Activated B cell treated with CpG ODN at 0.5 μM for 24 hours (primary cell): ENCODE measurements at regions not wholly inside any gene's neighbourhood (a gene's known extent, or its start where the extent isn't known, plus 50 kb on each side); places are given as distances from the start of the nearest gene placed in this dataset.

Source experiments
- ATAC-seq: fragments of 200-7000 bp; cut with Tn5 transposase; one replicate; pipeline ENCODE4 v1.10.0; 2021; ENCODE audit warnings: low read depth, mild to moderate bottlenecking, moderate library complexity
- CTCF ChIA-PET: fragments of 350-600 bp; sonication (Branson Sonifier 250); formaldehyde crosslinking; loops from one replicate; lab custom pipeline; 2021; ENCODE audit warnings: antibody characterized with exemption; lab: Charles Lee
- POLR2A ChIA-PET: fragments of 350-600 bp; sonication (Branson Sonifier 250); formaldehyde crosslinking; loops from one replicate; lab custom pipeline; 2021; ENCODE audit warnings: antibody characterized with exemption; lab: Charles Lee
- DNase-seq: peaks from one replicate; pipeline ENCODE4 v3.0.0; 2022
- H3K27ac Mint-ChIP-seq: one replicate; pipeline ENCODE4 v1.8.0; 2020; ENCODE audit warnings: mixed read lengths
- H3K27me3 Mint-ChIP-seq: one replicate; pipeline ENCODE4 v1.8.0; 2021; ENCODE audit warnings: mixed read lengths
- H3K36me3 Mint-ChIP-seq: one replicate; pipeline ENCODE4 v1.8.0; 2021; ENCODE audit warnings: low read depth, mixed read lengths
- H3K4me1 Mint-ChIP-seq: one replicate; pipeline ENCODE4 v1.8.0; 2021; ENCODE audit warnings: mixed read lengths
- H3K4me3 Mint-ChIP-seq: one replicate; pipeline ENCODE4 v1.8.0; 2020; ENCODE audit warnings: mild to moderate bottlenecking, mixed read lengths
- H3K9me3 Mint-ChIP-seq: one replicate; pipeline ENCODE4 v1.8.0; 2020; ENCODE audit warnings: mixed read lengths
- intact Hi-C: fragments of 100-400 bp; cut with micrococcal nuclease; formaldehyde crosslinking; loops from one replicate; pipeline ENCODE4 v1.15.1; 2024
- TF ChIP-seq, protein P1 (sequence below): fragments of 200-600 bp; IDR thresholded peaks from one replicate; pipeline ENCODE4 v1.8.0; 2022; ENCODE audit warnings: antibody characterized with exemption, mild to moderate bottlenecking

DNA sequence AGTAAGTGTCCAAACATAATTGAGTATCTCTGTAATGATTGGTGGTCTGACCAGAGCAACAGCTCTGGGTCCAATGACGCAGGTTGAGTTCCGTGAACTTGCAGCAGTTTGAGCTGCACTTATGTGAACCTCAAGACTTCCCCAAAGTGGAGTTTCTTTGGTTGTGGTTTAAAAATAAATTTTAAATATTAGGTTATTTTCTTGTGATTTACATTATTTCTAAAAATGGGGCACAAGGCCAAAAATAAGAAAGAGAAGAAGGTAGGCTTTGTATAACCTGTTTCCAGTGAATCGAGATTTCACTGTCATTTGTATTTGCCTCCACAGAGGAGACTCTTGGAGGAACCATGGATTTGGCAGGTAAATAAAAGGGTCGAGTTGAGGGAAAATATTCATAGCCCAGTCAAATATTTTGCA is 166.4 kb upstream of the ZNF217 start:
- peaks cover 31% of the 10 kb centered on the region for H3K4me1 Mint-ChIP-seq
- TF ChIP-seq, protein P1, sequence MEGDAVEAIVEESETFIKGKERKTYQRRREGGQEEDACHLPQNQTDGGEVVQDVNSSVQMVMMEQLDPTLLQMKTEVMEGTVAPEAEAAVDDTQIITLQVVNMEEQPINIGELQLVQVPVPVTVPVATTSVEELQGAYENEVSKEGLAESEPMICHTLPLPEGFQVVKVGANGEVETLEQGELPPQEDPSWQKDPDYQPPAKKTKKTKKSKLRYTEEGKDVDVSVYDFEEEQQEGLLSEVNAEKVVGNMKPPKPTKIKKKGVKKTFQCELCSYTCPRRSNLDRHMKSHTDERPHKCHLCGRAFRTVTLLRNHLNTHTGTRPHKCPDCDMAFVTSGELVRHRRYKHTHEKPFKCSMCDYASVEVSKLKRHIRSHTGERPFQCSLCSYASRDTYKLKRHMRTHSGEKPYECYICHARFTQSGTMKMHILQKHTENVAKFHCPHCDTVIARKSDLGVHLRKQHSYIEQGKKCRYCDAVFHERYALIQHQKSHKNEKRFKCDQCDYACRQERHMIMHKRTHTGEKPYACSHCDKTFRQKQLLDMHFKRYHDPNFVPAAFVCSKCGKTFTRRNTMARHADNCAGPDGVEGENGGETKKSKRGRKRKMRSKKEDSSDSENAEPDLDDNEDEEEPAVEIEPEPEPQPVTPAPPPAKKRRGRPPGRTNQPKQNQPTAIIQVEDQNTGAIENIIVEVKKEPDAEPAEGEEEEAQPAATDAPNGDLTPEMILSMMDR: no peak
- ChIA-PET CTCF (no interaction called here), POLR2A (interaction anchor here (0.6 to 1.2 kb wide), 4 partner anchors 9 to 140 kb away, joined by 3 to 13 read pairs (median 4); no protein-coding TSS in a partner anchor)
- no peaks in the 10 kb centered on the region for H3K27me3 Mint-ChIP-seq
- H3K9me3 Mint-ChIP-seq: no peaks in the 10 kb centered on the region
- peak; percentile 85 for ATAC-seq
- intact Hi-C loops: no loop called here
- no peak for DNase-seq
- peak overlapping the region; percentile 41 for H3K27ac Mint-ChIP-seq
- H3K36me3 Mint-ChIP-seq: no peaks in the 10 kb centered on the region
- no peak overlapping the region for H3K4me3 Mint-ChIP-seq

DNA sequence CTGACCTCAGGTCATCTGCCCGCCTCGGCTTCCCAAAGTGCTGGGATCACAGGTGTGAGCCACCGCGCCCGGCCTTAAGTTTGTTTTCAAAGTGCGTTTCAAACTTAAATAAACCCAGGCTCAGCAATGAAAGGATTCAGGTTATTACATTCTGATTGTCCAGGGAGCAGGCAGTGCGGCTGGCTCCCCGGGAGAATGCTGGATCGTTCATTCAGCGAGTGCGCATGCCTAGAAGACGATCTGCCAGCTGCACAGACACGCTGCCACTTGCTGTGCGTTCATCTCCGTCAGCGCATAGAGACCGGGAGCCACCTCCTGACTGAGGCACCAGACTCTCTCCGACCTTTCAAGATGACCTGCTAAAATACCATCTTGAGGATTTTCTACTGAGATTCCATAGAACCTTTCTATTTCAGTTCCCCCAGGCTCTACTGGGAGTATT is 163.9 kb upstream of the ZNF217 start:
- no peaks in the 10 kb centered on the region for H3K36me3 Mint-ChIP-seq
- intact Hi-C loops: no loop called here
- ATAC-seq (no peak), DNase-seq (no peak)
- H3K9me3 Mint-ChIP-seq: no peaks in the 10 kb centered on the region
- no peak overlapping the region for H3K4me3 Mint-ChIP-seq
- no peaks in the 10 kb centered on the region for H3K27me3 Mint-ChIP-seq
- no peak overlapping the region for H3K27ac Mint-ChIP-seq
- H3K4me1 Mint-ChIP-seq: peaks cover 52% of the 10 kb centered on the region
- TF ChIP-seq, protein P1: no peak
- POLR2A ChIA-PET: interaction anchor here (0.6 kb wide), 1 partner anchor 203 kb away, joined by 9 read pairs; no protein-coding TSS in a partner anchor
- CTCF ChIA-PET: no interaction called here

DNA sequence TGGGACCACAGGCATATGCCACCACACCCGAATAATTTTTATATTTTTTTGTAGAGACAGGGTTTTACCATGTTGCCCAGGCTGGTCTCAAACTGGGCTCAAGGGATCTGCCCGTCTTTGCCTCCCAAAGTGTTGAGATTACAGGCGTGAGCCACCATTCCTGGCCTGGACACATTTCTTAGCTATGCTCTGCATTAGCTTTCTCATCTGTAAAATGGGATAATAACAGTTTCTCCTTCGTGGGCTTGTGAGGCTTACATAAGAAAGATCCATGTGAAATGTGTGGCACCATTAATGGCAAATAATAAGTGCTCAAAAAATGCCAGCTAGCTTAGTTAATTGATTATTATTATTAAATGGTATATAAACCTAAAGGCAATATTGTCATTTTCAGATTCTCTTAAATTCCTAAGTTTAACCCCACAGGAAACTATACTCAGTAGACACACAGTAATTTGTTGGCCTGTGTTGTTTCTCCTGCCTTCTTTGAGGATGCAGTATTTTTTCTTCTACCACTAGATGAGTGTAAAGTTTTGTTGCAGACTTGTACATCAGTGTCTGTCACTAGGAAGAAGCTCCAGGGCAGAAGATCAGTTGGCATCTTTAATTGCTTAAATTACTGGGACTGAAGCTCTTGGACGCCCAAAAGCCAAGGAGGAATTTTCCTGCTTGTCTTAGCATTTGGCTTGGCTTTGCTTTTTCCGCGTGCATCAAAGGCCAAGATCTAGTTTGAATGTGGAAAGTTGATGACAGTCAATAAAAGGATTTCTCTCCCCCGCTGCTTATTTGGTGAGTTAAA is 162.3 kb upstream of the ZNF217 start:
- Mint-ChIP-seq H3K4me1 (peaks cover 63% of the 10 kb centered on the region), H3K36me3 (no peaks in the 10 kb centered on the region), H3K4me3 (no peak overlapping the region), H3K27me3 (no peaks in the 10 kb centered on the region), H3K27ac (no peak overlapping the region), H3K9me3 (no peaks in the 10 kb centered on the region)
- ChIA-PET POLR2A (no interaction called here), CTCF (interaction anchor here (0.7 kb wide), 1 partner anchor 54 kb away, joined by 3 read pairs; no protein-coding TSS in a partner anchor)
- intact Hi-C loops: no loop called here
- DNase-seq: no peak
- TF ChIP-seq, protein P1: no peak
- no peak for ATAC-seq

DNA sequence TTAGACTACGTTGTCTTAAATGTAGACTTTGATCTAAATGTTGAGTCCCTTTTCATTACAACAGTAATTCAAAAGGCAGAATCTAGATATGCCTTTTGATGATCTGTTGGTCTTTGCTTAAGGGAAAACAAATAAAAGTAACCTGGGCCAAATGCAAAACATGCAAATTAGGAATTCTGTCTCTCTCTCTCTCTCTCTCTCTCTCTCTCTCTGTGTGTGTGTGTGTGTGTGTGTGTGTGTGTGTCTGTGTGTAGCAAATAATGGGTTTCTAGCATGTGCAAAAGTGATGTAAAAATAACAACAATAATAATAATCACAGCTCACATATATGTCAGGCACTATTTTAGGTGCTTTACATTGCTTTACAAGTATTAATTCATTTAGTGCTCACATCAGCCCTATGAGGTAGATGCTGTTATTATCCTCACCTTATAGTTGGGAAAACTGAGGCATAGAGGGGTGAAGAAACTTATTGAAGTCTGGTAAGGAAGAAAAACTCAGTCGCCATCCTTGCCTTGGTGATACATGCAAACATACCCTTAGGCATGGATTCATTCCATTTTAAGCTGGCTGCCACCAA is 160.3 kb upstream of the ZNF217 start:
- DNase-seq (no peak), ATAC-seq (no peak)
- Mint-ChIP-seq H3K27me3 (no peaks in the 10 kb centered on the region), H3K27ac (peak overlapping the region; percentile 95), H3K9me3 (no peaks in the 10 kb centered on the region), H3K4me1 (peaks cover 64% of the 10 kb centered on the region), H3K4me3 (no peak overlapping the region), H3K36me3 (no peaks in the 10 kb centered on the region)
- POLR2A ChIA-PET: interaction anchor here (0.6 to 1.2 kb wide), 10 partner anchors 14 to 212 kb away, joined by 3 to 5 read pairs (median 3); no protein-coding TSS in a partner anchor
- CTCF ChIA-PET: no interaction called here
- TF ChIP-seq, protein P1: no peak
- intact Hi-C loops: loop anchor here (5.0 kb wide), 2 partner anchors 162 to 163 kb away; partner anchors contain the start of gene ZNF217
